PFSK-1 (cell line): ENCODE measurements at regions not wholly inside any gene's neighbourhood (a gene's known extent, or its start where the extent isn't known, plus 50 kb on each side); places are given as distances from the start of the nearest gene placed in this dataset.

Experiments
- POLR2AphosphoS5 ChIP-seq: IDR thresholded peaks from 2 replicates; pipeline ENCODE4 v1.6.1; 2012; ENCODE audit warnings: low read depth, mild to moderate bottlenecking, control low read depth, low read length, moderate library complexity
- REST ChIP-seq, 2 experiments: IDR thresholded peaks; 2 replicates each; pipeline versions ENCODE4 v1.6.1 to v1.8.0; 2011 to 2012; ENCODE audit warnings: low read depth in 2 of 2, low read length in 2 of 2, control low read depth in 1 of 2, inconsistent platforms in 1 of 2, mild to moderate bottlenecking in 1 of 2, moderate library complexity in 1 of 2; ENCODE audit not compliant: insufficient read depth in 1 of 2
- SIN3A ChIP-seq: IDR thresholded peaks from 2 replicates; pipeline ENCODE4 v1.6.1; 2012; ENCODE audit warnings: mild to moderate bottlenecking, low read length, moderate library complexity, borderline replicate concordance; ENCODE audit not compliant: insufficient read depth
- TAF1 ChIP-seq: IDR thresholded peaks from 2 replicates; pipeline ENCODE4 v1.6.1; 2012; ENCODE audit warnings: low read length, control low read depth, borderline replicate concordance; ENCODE audit not compliant: insufficient read depth

DNA sequence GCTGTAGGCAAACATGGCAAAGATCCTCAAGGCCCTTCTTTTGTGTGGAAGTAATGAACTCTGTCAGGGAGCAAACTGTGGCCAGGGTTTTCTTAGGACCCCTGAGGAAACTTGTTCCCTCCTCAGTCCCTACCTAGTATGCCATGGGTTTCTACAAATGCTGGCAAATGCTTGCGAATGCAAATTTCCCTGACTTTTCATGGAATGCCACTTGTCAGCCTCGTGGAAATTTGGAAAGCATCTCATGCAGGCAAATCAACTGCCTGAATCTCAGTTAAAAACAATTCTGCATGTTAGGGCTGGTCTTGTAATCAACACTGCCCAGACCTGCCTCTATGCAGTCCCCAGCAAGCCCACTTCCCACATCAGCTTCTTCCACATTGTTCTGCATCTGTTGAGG is 334.9 kb upstream of the AJAP1 start:
- no peak for TF ChIP-seq POLR2AphosphoS5
- no peak for TF ChIP-seq TAF1
- no peak for TF ChIP-seq SIN3A
- TF ChIP-seq REST (IDR thresholded peaks at IDR 0.05; ENCODE audit: insufficient read depth in 1 of 2, low read depth in 2 of 2, low read length in 2 of 2), result no peak
